ENCODE measurements at regions not wholly inside any gene's neighbourhood (a gene's known extent, or its start where the extent isn't known, plus 50 kb on each side); places are given as distances from the start of the nearest gene placed in this dataset.
"Not testable (repeated sequence)": the region's sequence is repeated elsewhere in the genome, so short reads cannot be mapped to it uniquely, and the experiment has no call there.

- no peak for FAIRE-seq
These were observed 803.9 kb upstream of the PCDH10 start for GRCh38 chr4:132344924-132345828.

GRCh38 chr4:132346016-132346415 lies 803.1 kb upstream of the PCDH10 start:
- DNase-seq (ENCODE audit: insufficient read length, low spot score) = no peak
- FAIRE-seq = no peak
- TF ChIP-seq, protein P1, sequence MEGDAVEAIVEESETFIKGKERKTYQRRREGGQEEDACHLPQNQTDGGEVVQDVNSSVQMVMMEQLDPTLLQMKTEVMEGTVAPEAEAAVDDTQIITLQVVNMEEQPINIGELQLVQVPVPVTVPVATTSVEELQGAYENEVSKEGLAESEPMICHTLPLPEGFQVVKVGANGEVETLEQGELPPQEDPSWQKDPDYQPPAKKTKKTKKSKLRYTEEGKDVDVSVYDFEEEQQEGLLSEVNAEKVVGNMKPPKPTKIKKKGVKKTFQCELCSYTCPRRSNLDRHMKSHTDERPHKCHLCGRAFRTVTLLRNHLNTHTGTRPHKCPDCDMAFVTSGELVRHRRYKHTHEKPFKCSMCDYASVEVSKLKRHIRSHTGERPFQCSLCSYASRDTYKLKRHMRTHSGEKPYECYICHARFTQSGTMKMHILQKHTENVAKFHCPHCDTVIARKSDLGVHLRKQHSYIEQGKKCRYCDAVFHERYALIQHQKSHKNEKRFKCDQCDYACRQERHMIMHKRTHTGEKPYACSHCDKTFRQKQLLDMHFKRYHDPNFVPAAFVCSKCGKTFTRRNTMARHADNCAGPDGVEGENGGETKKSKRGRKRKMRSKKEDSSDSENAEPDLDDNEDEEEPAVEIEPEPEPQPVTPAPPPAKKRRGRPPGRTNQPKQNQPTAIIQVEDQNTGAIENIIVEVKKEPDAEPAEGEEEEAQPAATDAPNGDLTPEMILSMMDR (IDR thresholded peaks at IDR 0.05; ENCODE audit: insufficient read depth, missing control alignments) = no peak

More at GRCh38 chr4:132344924-132345828, 803.9 kb upstream of the PCDH10 start:
- no peak for DNase-seq (ENCODE audit: insufficient read length, low spot score)
- TF ChIP-seq, protein P1 (IDR thresholded peaks at IDR 0.05; ENCODE audit: insufficient read depth, missing control alignments) = no peak

GRCh38 chr4:132351606-132352005 lies 797.5 kb upstream of the PCDH10 start:
- FAIRE-seq; DNase-seq (ENCODE audit: insufficient read length, low spot score): not testable (repeated sequence)

DNA sequence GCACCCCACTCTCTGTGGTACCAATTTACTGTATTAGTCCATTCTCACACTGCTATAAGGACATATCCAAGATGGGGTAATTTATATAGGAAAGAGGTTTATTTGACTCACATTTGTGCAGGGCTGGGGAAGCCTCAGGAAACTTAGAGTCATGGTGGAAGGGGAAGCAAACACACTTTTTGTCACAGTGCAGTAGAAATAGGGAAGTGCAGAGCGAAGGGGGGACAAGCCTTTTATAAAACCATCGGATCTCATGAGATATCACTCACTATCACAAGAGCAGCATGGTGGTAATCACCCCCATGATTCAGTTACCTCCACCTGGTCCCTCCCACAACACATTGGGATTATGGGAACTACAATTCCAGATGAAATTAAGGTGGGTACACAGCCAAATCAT lies 766.9 kb upstream of the PCDH10 start:
- DNase-seq (ENCODE audit: insufficient read length, low spot score) = no peak
- FAIRE-seq = no peak
- TF ChIP-seq, protein P1 (IDR thresholded peaks at IDR 0.05; ENCODE audit: insufficient read depth, missing control alignments) = no peak

DNA sequence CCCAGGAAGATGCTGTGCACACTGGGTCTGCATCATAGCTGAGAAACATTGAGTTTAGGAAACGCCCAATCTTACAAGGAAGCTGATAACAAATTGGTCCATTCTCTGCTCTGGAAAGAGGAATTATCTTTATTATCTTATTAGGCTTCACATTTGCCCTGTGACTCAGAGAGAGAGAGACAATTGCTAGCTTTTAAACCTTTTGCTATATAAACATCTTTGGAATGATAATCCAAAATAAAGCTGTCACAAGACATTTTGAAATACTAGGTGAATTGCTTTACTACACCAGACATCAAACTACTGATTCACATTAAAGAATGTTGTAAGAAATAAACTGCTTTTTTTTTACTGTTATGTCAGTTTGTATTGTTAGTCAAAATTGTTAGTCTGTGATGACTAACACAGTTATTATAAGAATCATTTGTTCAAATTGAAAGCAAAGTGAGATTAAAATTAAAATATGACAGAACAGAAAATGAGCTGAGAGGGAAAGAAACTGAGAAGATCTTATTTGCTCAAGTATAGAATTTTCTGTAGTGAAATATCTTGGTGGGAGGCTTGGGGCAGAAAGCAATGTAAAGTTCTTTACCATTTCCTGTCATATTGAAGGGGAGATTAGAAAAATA lies 765.4 kb upstream of the PCDH10 start:
- no peak for DNase-seq (ENCODE audit: insufficient read length, low spot score)
- TF ChIP-seq, protein P1 (IDR thresholded peaks at IDR 0.05; ENCODE audit: insufficient read depth, missing control alignments) = no peak
- FAIRE-seq = no peak

- FAIRE-seq = no peak
- TF ChIP-seq, protein P1 (IDR thresholded peaks at IDR 0.05; ENCODE audit: insufficient read depth, missing control alignments) = no peak
- no peak for DNase-seq (ENCODE audit: insufficient read length, low spot score)
These were observed 764.4 kb upstream of the PCDH10 start for GRCh38 chr4:132384709-132385108.

DNA sequence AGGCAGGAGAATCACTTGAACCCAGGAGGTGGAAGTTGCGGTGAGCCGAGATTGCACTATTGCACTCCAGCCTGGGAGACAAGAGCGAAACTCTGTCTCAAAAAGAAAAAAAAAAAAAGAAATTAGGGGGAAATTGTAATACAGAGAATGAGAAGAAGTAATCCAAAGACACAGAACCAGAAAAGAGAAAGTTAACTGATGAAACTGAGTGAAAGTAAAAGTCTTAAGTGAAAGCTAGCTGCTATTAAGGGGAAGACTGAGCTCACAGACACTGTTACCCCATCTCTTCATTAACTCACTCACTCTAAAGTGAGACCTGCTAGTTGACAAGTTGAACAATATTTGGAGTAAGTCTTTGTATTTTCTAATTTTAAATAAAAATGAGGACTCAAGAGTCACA lies 763.0 kb upstream of the PCDH10 start:
- no peak for FAIRE-seq
- TF ChIP-seq, protein P1 (IDR thresholded peaks at IDR 0.05; ENCODE audit: insufficient read depth, missing control alignments) = no peak
- no peak for DNase-seq (ENCODE audit: insufficient read length, low spot score)
